Hematopoietic multipotent progenitor cell (in vitro differentiated cells): ENCODE measurements at regions not wholly inside any gene's neighbourhood (a gene's known extent, or its start where the extent isn't known, plus 50 kb on each side); places are given as distances from the start of the nearest gene placed in this dataset.
"Not testable (repeated sequence)": the region's sequence is repeated elsewhere in the genome, so short reads cannot be mapped to it uniquely, and the experiment has no call there.

ENCODE experiments used
- DNase-seq, 3 donors: peaks; one replicate each; pipeline ENCODE4 v3.0.0-alpha.2; 2011 to 2015; ENCODE audit warnings: low read depth in 2 of 3, low spot score in 2 of 3

GRCh38 chr2:138252587-138252986 lies 249.0 kb upstream of the SPOPL start:
- no peak for DNase-seq

- no peak for DNase-seq
These were observed 245.9 kb upstream of the SPOPL start for GRCh38 chr2:138255670-138256069.

GRCh38 chr2:138267161-138267901 lies 234.2 kb upstream of the SPOPL start:
- no peak for DNase-seq

- DNase-seq: no peak
These were observed 233.7 kb upstream of the SPOPL start for GRCh38 chr2:138267902-138268254.

- no peak for DNase-seq
These were observed 231.8 kb upstream of the SPOPL start for GRCh38 chr2:138269765-138270164.

GRCh38 chr2:138271467-138271866 lies 230.1 kb upstream of the SPOPL start:
- DNase-seq: no peak

- no peak for DNase-seq
These were observed 228.9 kb upstream of the SPOPL start for GRCh38 chr2:138272524-138273195.

- DNase-seq: not testable (repeated sequence)
These were observed 228.3 kb upstream of the SPOPL start for GRCh38 chr2:138273280-138273679.

- DNase-seq: no peak
These were observed 226.9 kb upstream of the SPOPL start for GRCh38 chr2:138274421-138275291.

GRCh38 chr2:138275292-138275690 lies 226.3 kb upstream of the SPOPL start:
- no peak for DNase-seq

- DNase-seq: no peak
These were observed 225.7 kb upstream of the SPOPL start for GRCh38 chr2:138275881-138276280.

GRCh38 chr2:138276339-138276738 lies 225.2 kb upstream of the SPOPL start:
- DNase-seq: no peak

GRCh38 chr2:138277062-138277461 lies 224.5 kb upstream of the SPOPL start:
- DNase-seq: no peak

GRCh38 chr2:138279871-138280270 lies 221.7 kb upstream of the SPOPL start:
- DNase-seq: no peak

- no peak for DNase-seq
These were observed 220.4 kb upstream of the SPOPL start for GRCh38 chr2:138280999-138281695.

GRCh38 chr2:138282014-138282672 lies 219.4 kb upstream of the SPOPL start:
- no peak for DNase-seq

- no peak for DNase-seq
These were observed 209.8 kb upstream of the SPOPL start for GRCh38 chr2:138291805-138292204.

- DNase-seq: no peak
These were observed 208.5 kb upstream of the SPOPL start for GRCh38 chr2:138293045-138293444.

- DNase-seq: no peak
These were observed 208.0 kb upstream of the SPOPL start for GRCh38 chr2:138293549-138293948.

- no peak for DNase-seq
These were observed 207.1 kb upstream of the SPOPL start for GRCh38 chr2:138294451-138294850.
